A673 (cell line): ENCODE measurements at regions not wholly inside any gene's neighbourhood (a gene's known extent, or its start where the extent isn't known, plus 50 kb on each side); places are given as distances from the start of the nearest gene placed in this dataset.

Experiments used
- CTCF ChIP-seq: fragments of 300-800, 200-600 bp; sonication (generic); conservative IDR thresholded peaks from 2 replicates; pipeline ENCODE4 v1.5.1; 2017; ENCODE audit warnings: low read depth, mild to moderate bottlenecking, antibody characterized with exemption, low read length, moderate library complexity, mixed read lengths
- EZH2 ChIP-seq: fragments of 200-600 bp; sonication (generic); IDR thresholded peaks from 2 replicates; pipeline ENCODE4 v1.6.1; 2017; ENCODE audit warnings: borderline replicate concordance, low read depth, mild to moderate bottlenecking, mixed read lengths, antibody characterized with exemption, low read length; ENCODE audit not compliant: poor library complexity, severe bottlenecking

GRCh38 chr16:8310323-8310722 is 280.0 kb downstream of the TMEM114 start:
- TF ChIP-seq CTCF (no peak), EZH2 (no peak)
